ENCODE measurements at regions not wholly inside any gene's neighbourhood (a gene's known extent, or its start where the extent isn't known, plus 50 kb on each side); places are given as distances from the start of the nearest gene placed in this dataset.

GRCh38 chr12:91620992-91621391 is 438.4 kb upstream of the DCN start:
- no peaks in the 10 kb centered on the region for H3K4me1 ChIP-seq (ENCODE audit: insufficient read depth, low read length, poor library complexity, severe bottlenecking)
- intact Hi-C loops (cut with micrococcal nuclease; ENCODE audit: unreplicated experiment) = no loop called here
- no peak overlapping the region for H2AFZ ChIP-seq (ENCODE audit: low read length)
- DNase-seq (ENCODE audit: low spot score) = no peak
- H3K4me2 ChIP-seq (ENCODE audit: low read length) = no peak overlapping the region
- POLR2A ChIA-PET = interaction anchor here (1.1 to 1.6 kb wide), 2 partner anchors 8 to 15 kb away, joined by 3 to 5 read pairs; no protein-coding TSS in a partner anchor
- BruUV-seq (replicated peaks) = no TSS peak
- H3K9me3 ChIP-seq (ENCODE audit: low read length) = no peaks in the 10 kb centered on the region
- H4K20me1 ChIP-seq (ENCODE audit: insufficient read depth, low read length) = no peaks in the 10 kb centered on the region
- H3K9me2 ChIP-seq (ENCODE audit: insufficient read depth, low read length) = no peaks in the 10 kb centered on the region
- TF ChIP-seq EZH2phosphoT487 (IDR thresholded peaks at IDR 0.05; ENCODE audit: borderline replicate concordance, low read depth, low read length) = no peak
- no peak for TF ChIP-seq CTCF (conservative IDR thresholded peaks at IDR 0.05; ENCODE audit: low read length)
- no peaks in the 10 kb centered on the region for H3K36me3 ChIP-seq (ENCODE audit: insufficient read depth, low read length)
- CTCF ChIA-PET (ENCODE audit: unreplicated experiment) = no interaction called here
- no peak overlapping the region for H3K4me3 ChIP-seq (ENCODE audit: low read depth, low read length, poor library complexity, severe bottlenecking)
- no peaks in the 10 kb centered on the region for H3K79me2 ChIP-seq (ENCODE audit: insufficient read depth, low read depth, low read length)
- H3K27ac ChIP-seq (ENCODE audit: low read depth, low read length, poor library complexity, severe bottlenecking) = no peak overlapping the region

- no peak overlapping the region for H2AFZ ChIP-seq (ENCODE audit: low read length)
- CTCF ChIA-PET (ENCODE audit: unreplicated experiment) = no interaction called here
- H3K36me3 ChIP-seq (ENCODE audit: insufficient read depth, low read length) = no peaks in the 10 kb centered on the region
- H3K9me3 ChIP-seq (ENCODE audit: low read length) = no peaks in the 10 kb centered on the region
- H3K4me1 ChIP-seq (ENCODE audit: insufficient read depth, low read length, poor library complexity, severe bottlenecking) = no peaks in the 10 kb centered on the region
- intact Hi-C loops (cut with micrococcal nuclease; ENCODE audit: unreplicated experiment) = no loop called here
- no peak for TF ChIP-seq EZH2phosphoT487 (IDR thresholded peaks at IDR 0.05; ENCODE audit: borderline replicate concordance, low read depth, low read length)
- TF ChIP-seq CTCF (conservative IDR thresholded peaks at IDR 0.05; ENCODE audit: low read length) = no peak
- H3K27ac ChIP-seq (ENCODE audit: low read depth, low read length, poor library complexity, severe bottlenecking) = no peak overlapping the region
- POLR2A ChIA-PET = interaction anchor here (1.6 kb wide), 1 partner anchor 14 kb away, joined by 5 read pairs; no protein-coding TSS in a partner anchor
- H3K4me2 ChIP-seq (ENCODE audit: low read length) = no peak overlapping the region
- DNase-seq (ENCODE audit: low spot score) = no peak
- no peaks in the 10 kb centered on the region for H3K9me2 ChIP-seq (ENCODE audit: insufficient read depth, low read length)
- H3K79me2 ChIP-seq (ENCODE audit: insufficient read depth, low read depth, low read length) = no peaks in the 10 kb centered on the region
- BruUV-seq (replicated peaks) = no TSS peak
- H4K20me1 ChIP-seq (ENCODE audit: insufficient read depth, low read length) = no peaks in the 10 kb centered on the region
- H3K4me3 ChIP-seq (ENCODE audit: low read depth, low read length, poor library complexity, severe bottlenecking) = no peak overlapping the region
These were observed 437.8 kb upstream of the DCN start for GRCh38 chr12:91620422-91620821.

- H3K4me3 ChIP-seq (ENCODE audit: low read depth, low read length, poor library complexity, severe bottlenecking) = no peak overlapping the region
- TF ChIP-seq CTCF (conservative IDR thresholded peaks at IDR 0.05; ENCODE audit: low read length) (no peak), EZH2phosphoT487 (IDR thresholded peaks at IDR 0.05; ENCODE audit: borderline replicate concordance, low read depth, low read length) (no peak)
- H4K20me1 ChIP-seq (ENCODE audit: insufficient read depth, low read length) = no peaks in the 10 kb centered on the region
- no peaks in the 10 kb centered on the region for H3K9me3 ChIP-seq (ENCODE audit: low read length)
- ChIA-PET POLR2A (no interaction called here), CTCF (ENCODE audit: unreplicated experiment) (no interaction called here)
- no peaks in the 10 kb centered on the region for H3K4me1 ChIP-seq (ENCODE audit: insufficient read depth, low read length, poor library complexity, severe bottlenecking)
- H3K27ac ChIP-seq (ENCODE audit: low read depth, low read length, poor library complexity, severe bottlenecking) = no peak overlapping the region
- no peaks in the 10 kb centered on the region for H3K79me2 ChIP-seq (ENCODE audit: insufficient read depth, low read depth, low read length)
- H3K9me2 ChIP-seq (ENCODE audit: insufficient read depth, low read length) = no peaks in the 10 kb centered on the region
- H3K4me2 ChIP-seq (ENCODE audit: low read length) = no peak overlapping the region
- intact Hi-C loops (cut with micrococcal nuclease; ENCODE audit: unreplicated experiment) = no loop called here
- no peaks in the 10 kb centered on the region for H3K36me3 ChIP-seq (ENCODE audit: insufficient read depth, low read length)
- H2AFZ ChIP-seq (ENCODE audit: low read length) = no peak overlapping the region
- no peak for DNase-seq (ENCODE audit: low spot score)
- no TSS peak for BruUV-seq (replicated peaks)
These were observed 435.7 kb upstream of the DCN start for GRCh38 chr12:91618281-91618680.
